GM13977 (cell line): ENCODE measurements at regions not wholly inside any gene's neighbourhood (a gene's known extent, or its start where the extent isn't known, plus 50 kb on each side); places are given as distances from the start of the nearest gene placed in this dataset.

Experiments
- DNase-seq: peaks from one replicate; pipeline ENCODE4 v3.0.0; 2012; ENCODE audit warnings: low spot score
- CTCF ChIP-seq: IDR thresholded peaks from 2 replicates; pipeline ENCODE4 v1.5.1; 2012; ENCODE audit warnings: mild to moderate bottlenecking, control low read depth; ENCODE audit not compliant: insufficient read depth; ENCODE audit errors: extremely low read depth, missing control alignments
- in situ Hi-C: fragments of 300-500 bp; cut with MboI; formaldehyde crosslinking; loops from one replicate; pipeline ENCODE4 v1.12.0; 2022; ENCODE audit warnings: low sequenced_read_pairs, low pct_unique_long_range_greater_than_20kb, mixed read lengths, inconsistent platforms; ENCODE audit not compliant: unreplicated experiment

- DNase-seq: no peak
- no peak for TF ChIP-seq CTCF
- in situ Hi-C loops: no loop called here
These were observed 174.4 kb upstream of the CMC1 start for GRCh38 chr3:28067014-28067413.

GRCh38 chr3:28068342-28068741, 173.1 kb upstream of the CMC1 start:
- DNase-seq: no peak
- in situ Hi-C loops: no loop called here
- TF ChIP-seq CTCF: no peak

GRCh38 chr3:28069438-28069837, 172.0 kb upstream of the CMC1 start:
- no peak for DNase-seq
- in situ Hi-C loops: no loop called here
- no peak for TF ChIP-seq CTCF

- in situ Hi-C loops: no loop called here
- no peak for DNase-seq
- TF ChIP-seq CTCF: no peak
These were observed 165.2 kb upstream of the CMC1 start for GRCh38 chr3:28076246-28076645.

- no peak for DNase-seq
- in situ Hi-C loops: no loop called here
These were observed 163.8 kb upstream of the CMC1 start for GRCh38 chr3:28077572-28077971.

GRCh38 chr3:28078536-28078935, 162.9 kb upstream of the CMC1 start:
- in situ Hi-C loops: no loop called here
- no peak for TF ChIP-seq CTCF
- DNase-seq: no peak

More at GRCh38 chr3:28077572-28077971, 163.8 kb upstream of the CMC1 start:
- TF ChIP-seq CTCF: no peak

- TF ChIP-seq CTCF: no peak
- in situ Hi-C loops: no loop called here
- DNase-seq: no peak
These were observed 160.7 kb upstream of the CMC1 start for GRCh38 chr3:28080716-28081115.
